Ishikawa (cell line): ENCODE measurements at regions not wholly inside any gene's neighbourhood (a gene's known extent, or its start where the extent isn't known, plus 50 kb on each side); places are given as distances from the start of the nearest gene placed in this dataset.

ENCODE experiments used
- CEBPB ChIP-seq: IDR thresholded peaks from 2 replicates; pipeline ENCODE4 v1.6.1; 2012
- CREB1 ChIP-seq: IDR thresholded peaks from 2 replicates; pipeline ENCODE4 v1.6.1; 2012; ENCODE audit warnings: low read depth
- EGR1 ChIP-seq: IDR thresholded peaks from 2 replicates; pipeline ENCODE4 v1.6.1; 2012
- EP300 ChIP-seq: IDR thresholded peaks from 2 replicates; pipeline ENCODE4 v1.6.1; 2012; ENCODE audit warnings: borderline replicate concordance
- FOXM1 ChIP-seq: IDR thresholded peaks from 2 replicates; pipeline ENCODE4 v1.6.1; 2012; ENCODE audit warnings: low read depth, borderline replicate concordance
- NFIC ChIP-seq: IDR thresholded peaks from 2 replicates; pipeline ENCODE4 v1.6.1; 2012
- RAD21 ChIP-seq: IDR thresholded peaks from 2 replicates; pipeline ENCODE4 v1.6.1; 2012; ENCODE audit warnings: low read depth
- TAF1 ChIP-seq: IDR thresholded peaks from 2 replicates; pipeline ENCODE4 v1.6.1; 2012; ENCODE audit warnings: low read depth, mild to moderate bottlenecking
- TCF12 ChIP-seq: IDR thresholded peaks from 2 replicates; pipeline ENCODE4 v1.6.1; 2012; ENCODE audit warnings: low read depth
- TEAD4 ChIP-seq: IDR thresholded peaks from 2 replicates; pipeline ENCODE4 v1.6.1; 2012
- YY1 ChIP-seq: IDR thresholded peaks from 2 replicates; pipeline ENCODE4 v1.6.1; 2012; ENCODE audit warnings: low read depth
- ZBTB7A ChIP-seq: IDR thresholded peaks from 2 replicates; pipeline ENCODE4 v1.6.1; 2012; ENCODE audit warnings: low read depth
- TF ChIP-seq, protein P1 (sequence below): IDR thresholded peaks from 2 replicates; pipeline ENCODE4 v1.6.1; 2012
- TF ChIP-seq, protein P2 (sequence below): IDR thresholded peaks from 2 replicates; pipeline ENCODE4 v1.6.1; 2012; ENCODE audit warnings: low read depth, mild to moderate bottlenecking
- TF ChIP-seq, protein P3 (sequence below): IDR thresholded peaks from 2 replicates; pipeline ENCODE4 v1.6.1; 2012

DNA sequence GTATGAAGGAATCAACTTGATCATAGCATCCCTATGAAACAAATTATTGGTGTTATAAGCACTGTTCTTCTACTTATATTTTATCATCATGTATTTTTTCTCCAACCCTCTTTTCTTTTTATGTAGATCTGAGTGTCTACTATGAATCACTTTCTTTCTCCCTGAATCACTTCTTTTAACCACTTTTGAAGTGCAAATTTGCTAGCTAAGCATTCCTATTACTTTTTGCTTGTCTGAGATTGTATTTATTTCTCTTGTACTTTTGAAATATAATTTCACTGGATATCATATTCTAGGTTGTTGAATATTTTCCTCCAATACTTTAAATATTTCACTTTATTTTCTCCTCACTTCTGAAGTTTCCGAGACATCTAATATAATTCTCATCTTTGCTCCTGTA lies 1282.3 kb upstream of the FLRT2 start:
- no peak for TF ChIP-seq YY1
- TF ChIP-seq CEBPB, result no peak
- TF ChIP-seq ZBTB7A, result no peak
- TF ChIP-seq FOXM1, result no peak
- TF ChIP-seq TAF1, result no peak

DNA sequence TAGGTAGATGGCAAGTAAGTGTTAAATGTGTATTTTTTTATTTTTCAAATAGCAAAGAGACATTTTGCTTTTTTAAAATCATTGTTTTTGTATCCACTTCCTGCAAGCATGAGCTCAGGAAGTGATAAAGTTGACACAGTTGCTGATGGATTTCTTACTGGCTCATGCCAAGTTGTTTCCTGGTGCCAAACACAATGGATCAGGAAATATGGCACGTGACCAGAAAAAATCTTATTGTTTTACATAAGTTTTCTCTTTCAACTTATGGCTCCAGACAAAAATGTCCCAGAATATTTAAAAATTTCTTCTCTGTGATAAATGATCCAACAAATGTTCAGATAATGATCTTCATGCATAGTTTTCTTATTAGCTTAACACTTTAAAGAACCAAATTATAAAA lies 1279.1 kb upstream of the FLRT2 start:
- TF ChIP-seq TEAD4 (no peak), NFIC (peak; percentile 23; the same call in 1 of the 2 replicates)
- TF ChIP-seq, protein P1, sequence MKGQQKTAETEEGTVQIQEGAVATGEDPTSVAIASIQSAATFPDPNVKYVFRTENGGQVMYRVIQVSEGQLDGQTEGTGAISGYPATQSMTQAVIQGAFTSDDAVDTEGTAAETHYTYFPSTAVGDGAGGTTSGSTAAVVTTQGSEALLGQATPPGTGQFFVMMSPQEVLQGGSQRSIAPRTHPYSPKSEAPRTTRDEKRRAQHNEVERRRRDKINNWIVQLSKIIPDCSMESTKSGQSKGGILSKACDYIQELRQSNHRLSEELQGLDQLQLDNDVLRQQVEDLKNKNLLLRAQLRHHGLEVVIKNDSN, result peak; percentile 53

DNA sequence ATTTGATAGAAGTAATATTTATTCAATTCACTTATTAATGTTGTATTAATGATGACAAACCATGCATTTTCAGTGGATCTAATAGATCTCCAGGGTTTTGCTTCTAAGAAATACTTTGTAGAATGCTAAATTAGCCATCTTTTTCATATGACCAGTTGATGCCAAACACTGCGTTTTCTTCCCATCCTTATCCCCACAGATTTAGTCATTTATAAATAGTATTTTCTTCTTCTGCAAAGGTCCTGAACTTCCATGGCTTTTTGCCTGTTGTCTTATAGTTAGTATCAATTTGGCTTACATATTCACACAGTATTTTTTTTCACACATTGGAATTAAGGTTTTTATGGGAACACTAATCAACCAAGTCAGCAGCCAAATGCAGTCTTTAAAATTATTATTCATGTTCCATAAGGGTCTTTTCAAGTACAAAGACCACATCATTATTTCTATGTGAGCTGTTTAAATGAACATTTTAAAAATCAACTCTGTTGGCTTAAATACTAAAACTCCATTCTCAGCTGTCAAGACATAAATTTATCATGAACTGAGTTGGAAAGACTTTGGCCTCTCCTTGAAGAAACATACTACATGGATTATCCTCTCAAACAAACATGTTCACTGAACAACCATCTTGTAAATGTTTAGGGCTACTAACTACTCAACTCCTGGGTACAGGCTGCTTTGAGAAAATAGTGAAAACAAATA lies 1278.4 kb upstream of the FLRT2 start:
- TF ChIP-seq TAF1, result no peak

DNA sequence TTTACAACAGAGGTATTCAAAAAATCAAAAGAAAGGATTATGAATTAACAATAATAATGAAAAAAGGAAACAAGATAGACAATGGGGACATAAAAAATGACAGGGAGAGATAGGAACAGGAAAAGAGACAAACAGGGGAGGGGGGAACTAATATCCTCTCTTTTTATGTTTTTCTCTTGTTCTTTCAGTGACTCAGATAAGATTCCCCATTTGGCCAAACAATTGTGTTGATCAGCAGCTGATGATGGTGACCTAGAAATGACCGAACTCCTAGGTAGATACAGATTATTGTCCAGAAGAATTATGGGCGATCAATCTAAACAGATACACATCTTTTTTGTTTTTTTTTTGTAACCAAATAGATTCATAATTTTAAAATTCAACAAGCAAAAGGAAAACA lies 1277.2 kb upstream of the FLRT2 start:
- TF ChIP-seq, protein P2, sequence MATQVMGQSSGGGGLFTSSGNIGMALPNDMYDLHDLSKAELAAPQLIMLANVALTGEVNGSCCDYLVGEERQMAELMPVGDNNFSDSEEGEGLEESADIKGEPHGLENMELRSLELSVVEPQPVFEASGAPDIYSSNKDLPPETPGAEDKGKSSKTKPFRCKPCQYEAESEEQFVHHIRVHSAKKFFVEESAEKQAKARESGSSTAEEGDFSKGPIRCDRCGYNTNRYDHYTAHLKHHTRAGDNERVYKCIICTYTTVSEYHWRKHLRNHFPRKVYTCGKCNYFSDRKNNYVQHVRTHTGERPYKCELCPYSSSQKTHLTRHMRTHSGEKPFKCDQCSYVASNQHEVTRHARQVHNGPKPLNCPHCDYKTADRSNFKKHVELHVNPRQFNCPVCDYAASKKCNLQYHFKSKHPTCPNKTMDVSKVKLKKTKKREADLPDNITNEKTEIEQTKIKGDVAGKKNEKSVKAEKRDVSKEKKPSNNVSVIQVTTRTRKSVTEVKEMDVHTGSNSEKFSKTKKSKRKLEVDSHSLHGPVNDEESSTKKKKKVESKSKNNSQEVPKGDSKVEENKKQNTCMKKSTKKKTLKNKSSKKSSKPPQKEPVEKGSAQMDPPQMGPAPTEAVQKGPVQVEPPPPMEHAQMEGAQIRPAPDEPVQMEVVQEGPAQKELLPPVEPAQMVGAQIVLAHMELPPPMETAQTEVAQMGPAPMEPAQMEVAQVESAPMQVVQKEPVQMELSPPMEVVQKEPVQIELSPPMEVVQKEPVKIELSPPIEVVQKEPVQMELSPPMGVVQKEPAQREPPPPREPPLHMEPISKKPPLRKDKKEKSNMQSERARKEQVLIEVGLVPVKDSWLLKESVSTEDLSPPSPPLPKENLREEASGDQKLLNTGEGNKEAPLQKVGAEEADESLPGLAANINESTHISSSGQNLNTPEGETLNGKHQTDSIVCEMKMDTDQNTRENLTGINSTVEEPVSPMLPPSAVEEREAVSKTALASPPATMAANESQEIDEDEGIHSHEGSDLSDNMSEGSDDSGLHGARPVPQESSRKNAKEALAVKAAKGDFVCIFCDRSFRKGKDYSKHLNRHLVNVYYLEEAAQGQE, result no peak
- TF ChIP-seq CEBPB, result no peak
- TF ChIP-seq FOXM1, result no peak
- no peak for TF ChIP-seq YY1
- TF ChIP-seq TEAD4, result no peak
- TF ChIP-seq EGR1, result no peak
- TF ChIP-seq, protein P3, sequence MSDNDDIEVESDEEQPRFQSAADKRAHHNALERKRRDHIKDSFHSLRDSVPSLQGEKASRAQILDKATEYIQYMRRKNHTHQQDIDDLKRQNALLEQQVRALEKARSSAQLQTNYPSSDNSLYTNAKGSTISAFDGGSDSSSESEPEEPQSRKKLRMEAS, result no peak
- no peak for TF ChIP-seq CREB1
- TF ChIP-seq EP300, result no peak
- TF ChIP-seq, protein P1, result no peak
- no peak for TF ChIP-seq RAD21
- TF ChIP-seq NFIC, result no peak

DNA sequence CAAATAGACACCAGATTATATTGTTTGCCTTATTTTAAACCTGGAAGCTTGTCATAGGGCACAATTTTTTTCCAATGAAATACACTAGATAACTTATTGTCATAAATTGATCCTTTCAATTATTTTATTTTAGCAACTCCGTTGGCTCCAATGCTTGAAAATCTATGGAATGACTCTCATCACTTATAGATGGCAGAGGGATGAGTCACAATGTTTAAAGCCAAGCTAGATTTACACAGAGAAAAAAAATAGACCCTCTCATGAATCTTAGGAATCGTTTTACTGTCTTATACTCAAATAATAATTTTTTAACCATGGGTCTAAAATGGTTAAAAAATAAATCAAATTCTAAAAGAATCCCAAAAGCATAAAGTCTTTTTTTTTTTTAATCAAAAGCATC lies 1276.6 kb upstream of the FLRT2 start:
- TF ChIP-seq YY1 (no peak), ZBTB7A (no peak), EP300 (no peak), TEAD4 (no peak), FOXM1 (no peak), EGR1 (no peak), CEBPB (no peak)
- TF ChIP-seq, protein P1, result no peak
- TF ChIP-seq, protein P3, result no peak

DNA sequence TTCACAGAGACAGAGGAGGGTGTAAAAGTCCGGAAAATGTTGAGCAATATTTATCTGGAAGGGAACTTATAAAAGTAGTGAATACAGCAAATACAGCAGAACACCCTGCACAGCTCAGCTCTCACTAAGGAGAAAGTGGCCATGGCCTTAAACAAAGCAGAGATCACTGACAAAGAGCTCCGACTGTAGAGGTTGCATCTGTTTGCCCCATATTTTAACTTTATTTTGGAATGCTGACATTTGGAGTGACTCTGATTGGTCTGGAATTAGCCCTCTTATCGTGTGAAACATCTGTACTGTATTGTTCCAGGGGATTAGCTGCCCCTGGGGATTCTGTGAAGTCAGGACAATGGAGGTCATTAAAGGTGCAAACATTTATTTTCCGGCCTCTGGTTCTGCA lies 1275.7 kb upstream of the FLRT2 start:
- TF ChIP-seq RAD21 (no peak), ZBTB7A (no peak), CEBPB (no peak; the same call in 1 of the 2 replicates), YY1 (no peak), EP300 (peak; percentile 67; the same call in 1 of the 2 replicates), EGR1 (no peak), TAF1 (no peak), FOXM1 (no peak), NFIC (0 out of 2 replicates have a peak, but pooled peaks have one; percentile 34), TCF12 (peak; percentile 75), CREB1 (no peak), TEAD4 (peak; percentile 46; the same call in 1 of the 2 replicates)
- TF ChIP-seq, protein P1, result no peak
- TF ChIP-seq, protein P2, result no peak
- TF ChIP-seq, protein P3, result no peak
